ENCODE measurements at regions not wholly inside any gene's neighbourhood (a gene's known extent, or its start where the extent isn't known, plus 50 kb on each side); places are given as distances from the start of the nearest gene placed in this dataset.

DNA sequence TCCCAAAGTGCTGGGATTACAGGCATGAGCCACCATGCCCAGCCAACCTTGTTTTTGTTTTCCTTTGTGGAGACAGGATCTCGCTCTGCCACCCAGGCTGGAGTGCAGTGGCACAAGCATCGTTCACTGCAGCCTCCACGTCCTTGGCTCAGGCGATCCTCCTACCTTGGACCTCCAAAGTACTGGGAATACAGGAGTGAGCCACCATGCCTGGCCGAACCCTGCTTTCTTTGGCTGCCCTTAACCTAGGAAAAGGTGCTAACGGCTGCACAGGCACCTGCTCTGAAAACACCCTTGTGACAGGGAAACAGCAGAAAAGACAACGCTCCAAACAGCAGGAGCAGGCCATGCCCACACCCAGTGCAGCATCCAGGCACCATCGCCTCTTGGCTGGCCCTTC, 71.9 kb downstream of the OAT start:
- H3K27ac ChIP-seq: no peak overlapping the region
- ATAC-seq (no peak), DNase-seq (no peak)
- no peaks in the 10 kb centered on the region for H3K9me3 ChIP-seq
- no peak overlapping the region for H3K4me3 ChIP-seq
- H3K4me1 ChIP-seq: no peaks in the 10 kb centered on the region
- no peak for TF ChIP-seq POLR2A (IDR thresholded peaks at IDR 0.05)
- TF ChIP-seq, protein P1, sequence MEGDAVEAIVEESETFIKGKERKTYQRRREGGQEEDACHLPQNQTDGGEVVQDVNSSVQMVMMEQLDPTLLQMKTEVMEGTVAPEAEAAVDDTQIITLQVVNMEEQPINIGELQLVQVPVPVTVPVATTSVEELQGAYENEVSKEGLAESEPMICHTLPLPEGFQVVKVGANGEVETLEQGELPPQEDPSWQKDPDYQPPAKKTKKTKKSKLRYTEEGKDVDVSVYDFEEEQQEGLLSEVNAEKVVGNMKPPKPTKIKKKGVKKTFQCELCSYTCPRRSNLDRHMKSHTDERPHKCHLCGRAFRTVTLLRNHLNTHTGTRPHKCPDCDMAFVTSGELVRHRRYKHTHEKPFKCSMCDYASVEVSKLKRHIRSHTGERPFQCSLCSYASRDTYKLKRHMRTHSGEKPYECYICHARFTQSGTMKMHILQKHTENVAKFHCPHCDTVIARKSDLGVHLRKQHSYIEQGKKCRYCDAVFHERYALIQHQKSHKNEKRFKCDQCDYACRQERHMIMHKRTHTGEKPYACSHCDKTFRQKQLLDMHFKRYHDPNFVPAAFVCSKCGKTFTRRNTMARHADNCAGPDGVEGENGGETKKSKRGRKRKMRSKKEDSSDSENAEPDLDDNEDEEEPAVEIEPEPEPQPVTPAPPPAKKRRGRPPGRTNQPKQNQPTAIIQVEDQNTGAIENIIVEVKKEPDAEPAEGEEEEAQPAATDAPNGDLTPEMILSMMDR (IDR thresholded peaks at IDR 0.05 in 4 of 5, conservative IDR thresholded peaks at IDR 0.05 in 1 of 5): no peak
- no peaks in the 10 kb centered on the region for H3K36me3 ChIP-seq
- in situ Hi-C loops (cut with MboI; ENCODE audit: low sequenced_read_pairs in 4 of 4): no loop called here
- intact Hi-C loops (cut with DNase I; ENCODE audit: low total_unique reads): no loop called here
- H3K27me3 ChIP-seq: no peaks in the 10 kb centered on the region

DNA sequence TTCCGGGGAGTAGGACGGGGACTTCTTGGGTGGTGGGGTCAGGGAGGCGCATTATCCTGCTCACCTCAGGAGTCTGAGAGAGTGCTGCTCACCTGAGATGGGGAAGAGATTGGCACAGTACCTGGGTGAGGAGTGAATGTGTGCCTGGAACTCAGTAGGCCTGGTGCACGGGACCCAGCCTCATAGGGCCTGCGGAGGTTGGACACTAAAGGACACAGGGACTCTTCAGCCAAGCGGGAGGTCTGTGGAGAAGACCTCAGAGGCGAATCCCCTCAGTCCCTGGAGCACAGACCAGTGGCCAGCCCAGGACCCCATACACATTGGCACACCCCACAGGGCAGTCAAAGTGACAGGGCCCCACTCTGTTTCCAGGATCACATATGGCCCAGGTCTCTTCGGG, 73.2 kb downstream of the OAT start:
- H3K27ac ChIP-seq: no peak overlapping the region
- in situ Hi-C loops (cut with MboI; ENCODE audit: low sequenced_read_pairs in 4 of 4) (no loop called here), intact Hi-C loops (cut with DNase I; ENCODE audit: low total_unique reads) (no loop called here)
- ATAC-seq (no peak), DNase-seq (no peak)
- no peaks in the 10 kb centered on the region for H3K4me1 ChIP-seq
- H3K27me3 ChIP-seq: no peaks in the 10 kb centered on the region
- no peak overlapping the region for H3K4me3 ChIP-seq
- no peak for TF ChIP-seq POLR2A (IDR thresholded peaks at IDR 0.05)
- H3K36me3 ChIP-seq: no peaks in the 10 kb centered on the region
- no peaks in the 10 kb centered on the region for H3K9me3 ChIP-seq

DNA sequence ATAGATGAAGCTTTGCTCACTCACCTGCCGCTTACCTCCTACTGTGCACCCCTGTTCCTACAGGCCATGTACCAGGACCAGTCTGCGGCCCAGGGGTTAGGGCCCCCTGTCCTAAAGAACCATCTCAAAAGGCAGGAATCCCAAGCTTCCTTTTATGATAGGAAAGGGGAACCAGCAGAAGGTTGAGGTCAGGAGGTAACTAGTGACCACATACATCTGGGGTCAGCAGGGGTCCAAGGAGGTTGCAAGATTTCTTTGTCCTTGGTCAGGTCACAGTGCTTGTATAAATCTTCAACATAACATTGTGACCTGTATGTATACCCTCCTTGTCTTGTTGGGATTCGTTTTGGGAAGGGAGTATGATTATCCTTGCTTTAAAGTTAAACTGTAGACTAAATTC, 73.8 kb downstream of the OAT start:
- Histone ChIP-seq H3K27ac (no peak overlapping the region), H3K27me3 (no peaks in the 10 kb centered on the region), H3K9me3 (no peaks in the 10 kb centered on the region), H3K4me1 (no peaks in the 10 kb centered on the region), H3K4me3 (no peak overlapping the region), H3K36me3 (no peaks in the 10 kb centered on the region)
- TF ChIP-seq, protein P1 (IDR thresholded peaks at IDR 0.05 in 4 of 5, conservative IDR thresholded peaks at IDR 0.05 in 1 of 5): no peak
- TF ChIP-seq POLR2A (IDR thresholded peaks at IDR 0.05): no peak
- ATAC-seq (no peak), DNase-seq (no peak)
- intact Hi-C loops (cut with DNase I; ENCODE audit: low total_unique reads) (no loop called here), in situ Hi-C loops (cut with MboI; ENCODE audit: low sequenced_read_pairs in 4 of 4) (no loop called here)

DNA sequence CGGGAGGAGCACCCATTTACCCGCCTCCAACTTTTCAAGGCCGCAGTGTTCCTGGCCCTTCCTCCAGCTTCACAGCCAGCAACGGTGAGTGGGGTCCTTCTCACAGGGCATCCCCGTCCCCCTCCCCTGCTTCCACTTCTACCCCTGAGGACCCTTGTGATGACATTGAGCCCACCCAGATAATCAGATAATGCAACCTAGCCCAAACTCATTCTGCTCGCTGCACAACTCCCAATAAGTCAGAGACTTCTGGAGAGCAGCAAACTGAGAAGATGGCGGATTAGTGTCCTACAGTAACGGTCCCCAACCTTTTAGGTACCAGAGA, 74.5 kb downstream of the OAT start:
- Histone ChIP-seq H3K4me1 (no peaks in the 10 kb centered on the region), H3K9me3 (no peaks in the 10 kb centered on the region), H3K27ac (no peak overlapping the region), H3K4me3 (no peak overlapping the region), H3K27me3 (no peaks in the 10 kb centered on the region), H3K36me3 (no peaks in the 10 kb centered on the region)
- DNase-seq: no peak
- TF ChIP-seq, protein P1 (IDR thresholded peaks at IDR 0.05 in 4 of 5, conservative IDR thresholded peaks at IDR 0.05 in 1 of 5): no peak
- TF ChIP-seq POLR2A (IDR thresholded peaks at IDR 0.05): no peak
- intact Hi-C loops (cut with DNase I; ENCODE audit: low total_unique reads): no loop called here
- no peak for ATAC-seq
- in situ Hi-C loops (cut with MboI; ENCODE audit: low sequenced_read_pairs in 4 of 4): no loop called here

DNA sequence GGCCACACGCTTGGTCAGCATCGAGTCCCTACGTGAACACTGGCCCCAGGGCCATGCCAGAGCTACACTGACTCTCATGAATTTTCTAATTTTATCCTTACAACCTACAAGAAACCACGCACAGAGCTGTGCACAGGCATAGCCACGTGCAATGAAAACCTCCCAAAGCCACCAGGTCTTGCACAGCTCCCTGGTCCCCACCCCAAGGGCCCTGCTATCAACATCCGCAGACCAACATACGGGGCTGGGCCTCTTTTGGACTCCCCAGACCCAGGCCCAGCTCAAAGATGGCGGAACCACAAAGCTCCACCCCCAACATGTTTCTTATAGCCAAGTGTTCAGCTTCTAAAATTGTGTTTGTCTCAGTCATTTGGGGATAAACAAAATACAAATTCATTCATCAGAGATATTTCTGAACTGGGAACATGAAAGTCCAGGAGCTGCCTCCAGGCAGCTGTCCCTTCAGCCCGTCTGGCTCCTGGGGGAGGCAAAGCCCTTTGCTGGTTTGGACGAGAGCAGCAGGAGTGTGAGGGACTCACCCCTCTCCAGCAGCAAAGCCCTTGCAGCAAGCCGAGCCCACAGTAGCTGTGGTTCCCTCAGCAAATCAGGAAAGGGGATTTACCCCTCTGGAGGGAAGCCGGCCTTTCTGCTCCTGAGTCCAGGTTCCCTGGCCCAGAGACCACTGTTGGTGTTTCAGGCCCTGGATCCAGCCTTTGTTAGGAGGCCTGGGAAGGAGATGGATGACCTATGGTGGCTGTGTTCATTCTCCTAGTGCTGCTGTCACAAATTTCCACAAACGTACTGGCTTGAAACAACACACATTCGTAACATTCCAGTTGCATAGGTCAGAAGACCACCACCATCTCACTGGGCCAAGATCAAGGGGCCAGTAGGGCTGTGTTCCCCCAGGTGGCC, 75.1 kb downstream of the OAT start:
- ATAC-seq (no peak), DNase-seq (no peak)
- no peaks in the 10 kb centered on the region for H3K36me3 ChIP-seq
- H3K4me3 ChIP-seq: no peak overlapping the region
- in situ Hi-C loops (cut with MboI; ENCODE audit: low sequenced_read_pairs in 4 of 4) (no loop called here), intact Hi-C loops (cut with DNase I; ENCODE audit: low total_unique reads) (no loop called here)
- no peaks in the 10 kb centered on the region for H3K4me1 ChIP-seq
- TF ChIP-seq POLR2A (IDR thresholded peaks at IDR 0.05): no peak
- TF ChIP-seq, protein P1 (IDR thresholded peaks at IDR 0.05 in 4 of 5, conservative IDR thresholded peaks at IDR 0.05 in 1 of 5): no peak
- H3K27me3 ChIP-seq: no peaks in the 10 kb centered on the region
- H3K27ac ChIP-seq: no peak overlapping the region
- H3K9me3 ChIP-seq: no peaks in the 10 kb centered on the region

Data from gastrocnemius medialis (tissue), 4 donors.